ENCODE measurements at regions not wholly inside any gene's neighbourhood (a gene's known extent, or its start where the extent isn't known, plus 50 kb on each side); places are given as distances from the start of the nearest gene placed in this dataset.

DNA sequence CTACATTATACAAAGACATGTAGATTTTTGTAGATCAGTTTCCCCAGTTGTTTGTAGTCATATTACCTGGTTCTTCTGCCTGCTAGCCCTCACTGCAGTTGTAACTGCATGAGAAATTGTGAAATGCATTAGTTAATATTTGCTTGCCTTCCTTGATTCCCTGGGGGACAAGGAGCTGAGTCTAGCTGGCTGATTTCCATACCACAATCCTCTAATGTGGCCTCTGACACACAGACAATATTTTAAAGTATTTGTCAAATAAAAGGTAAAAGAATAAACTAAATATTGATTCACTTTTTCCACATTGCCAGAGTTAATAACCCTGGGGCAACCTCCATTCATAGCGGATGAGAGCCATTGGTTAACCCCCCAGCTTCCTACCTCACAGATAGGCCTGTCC is 128.8 kb upstream of the TMEM132C start:
- no peaks in the 10 kb centered on the region for H3K36me3 ChIP-seq (ENCODE audit: control insufficient read depth in 2 of 2, insufficient read depth in 2 of 2, low read length in 1 of 2)
- no peak overlapping the region for H3K9ac ChIP-seq (ENCODE audit: control insufficient read depth, insufficient read depth, low read length)
- H3K79me2 ChIP-seq (ENCODE audit: control insufficient read depth, insufficient read depth, low read length), result no peaks in the 10 kb centered on the region
- FAIRE-seq (no peak), DNase-seq (ENCODE audit: low read depth, low spot score) (no peak), ATAC-seq (no peak)
- 31% methylated on average over 1 of the region's 1 CpG for WGBS (ENCODE audit: insufficient coverage, insufficient replicate concordance, low lambda C conversion rate, missing lambda C conversion rate)
- ChIA-PET RAD21 (ENCODE audit: unreplicated experiment) (no interaction called here), SMC1A (ENCODE audit: uncharacterized antibody, unreplicated experiment) (interaction anchor here (0.9 kb wide), 1 partner anchor 11 kb away, joined by 3 read pairs; no protein-coding TSS in a partner anchor), CTCF (no interaction called here), POLR2A (no interaction called here)
- no peak overlapping the region for H3K4me2 ChIP-seq (ENCODE audit: control insufficient read depth, insufficient read depth)
- TF ChIP-seq TCF3 (IDR thresholded peaks at IDR 0.05; ENCODE audit: borderline replicate concordance, insufficient read depth, low read depth, low read length), result no peak
- TF ChIP-seq POU2F2 (IDR thresholded peaks at IDR 0.05; ENCODE audit: borderline replicate concordance, low read depth, low read length), result no peak
- no peak for TF ChIP-seq HCFC1 (IDR thresholded peaks at IDR 0.05; ENCODE audit: low read length)
- TF ChIP-seq ZNF217 (IDR thresholded peaks at IDR 0.05), result no peak
- TF ChIP-seq, protein P1, sequence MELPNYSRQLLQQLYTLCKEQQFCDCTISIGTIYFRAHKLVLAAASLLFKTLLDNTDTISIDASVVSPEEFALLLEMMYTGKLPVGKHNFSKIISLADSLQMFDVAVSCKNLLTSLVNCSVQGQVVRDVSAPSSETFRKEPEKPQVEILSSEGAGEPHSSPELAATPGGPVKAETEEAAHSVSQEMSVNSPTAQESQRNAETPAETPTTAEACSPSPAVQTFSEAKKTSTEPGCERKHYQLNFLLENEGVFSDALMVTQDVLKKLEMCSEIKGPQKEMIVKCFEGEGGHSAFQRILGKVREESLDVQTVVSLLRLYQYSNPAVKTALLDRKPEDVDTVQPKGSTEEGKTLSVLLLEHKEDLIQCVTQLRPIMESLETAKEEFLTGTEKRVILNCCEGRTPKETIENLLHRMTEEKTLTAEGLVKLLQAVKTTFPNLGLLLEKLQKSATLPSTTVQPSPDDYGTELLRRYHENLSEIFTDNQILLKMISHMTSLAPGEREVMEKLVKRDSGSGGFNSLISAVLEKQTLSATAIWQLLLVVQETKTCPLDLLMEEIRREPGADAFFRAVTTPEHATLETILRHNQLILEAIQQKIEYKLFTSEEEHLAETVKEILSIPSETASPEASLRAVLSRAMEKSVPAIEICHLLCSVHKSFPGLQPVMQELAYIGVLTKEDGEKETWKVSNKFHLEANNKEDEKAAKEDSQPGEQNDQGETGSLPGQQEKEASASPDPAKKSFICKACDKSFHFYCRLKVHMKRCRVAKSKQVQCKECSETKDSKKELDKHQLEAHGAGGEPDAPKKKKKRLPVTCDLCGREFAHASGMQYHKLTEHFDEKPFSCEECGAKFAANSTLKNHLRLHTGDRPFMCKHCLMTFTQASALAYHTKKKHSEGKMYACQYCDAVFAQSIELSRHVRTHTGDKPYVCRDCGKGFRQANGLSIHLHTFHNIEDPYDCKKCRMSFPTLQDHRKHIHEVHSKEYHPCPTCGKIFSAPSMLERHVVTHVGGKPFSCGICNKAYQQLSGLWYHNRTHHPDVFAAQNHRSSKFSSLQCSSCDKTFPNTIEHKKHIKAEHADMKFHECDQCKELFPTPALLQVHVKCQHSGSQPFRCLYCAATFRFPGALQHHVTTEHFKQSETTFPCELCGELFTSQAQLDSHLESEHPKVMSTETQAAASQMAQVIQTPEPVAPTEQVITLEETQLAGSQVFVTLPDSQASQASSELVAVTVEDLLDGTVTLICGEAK (IDR thresholded peaks at IDR 0.05; ENCODE audit: borderline replicate concordance), result no peak
- TF ChIP-seq PRDM15 (CRISPR knock-in tag; IDR thresholded peaks at IDR 0.05), result no peak
- TF ChIP-seq NR2C2 (IDR thresholded peaks at IDR 0.05; ENCODE audit: borderline replicate concordance, control insufficient read depth, insufficient read length, low read depth), result no peak
- no peak for TF ChIP-seq ATF3 (IDR thresholded peaks at IDR 0.05; ENCODE audit: borderline replicate concordance, extremely low read depth, low read depth, low read length)
- no peak for TF ChIP-seq PML (IDR thresholded peaks at IDR 0.05; ENCODE audit: low read length)
- no peak for TF ChIP-seq SMC3 (IDR thresholded peaks at IDR 0.05; ENCODE audit: borderline replicate concordance, low read length)
- TF ChIP-seq SRF (IDR thresholded peaks at IDR 0.05; ENCODE audit: low read depth in 2 of 2, low read length in 2 of 2), result no peak
- no peak for TF ChIP-seq ZBED1 (IDR thresholded peaks at IDR 0.05; ENCODE audit: borderline replicate concordance)
- TF ChIP-seq GABPA (IDR thresholded peaks at IDR 0.05; ENCODE audit: low read depth), result no peak
- no peak overlapping the region for H2AFZ ChIP-seq (ENCODE audit: control insufficient read depth, low read depth, low read length)
- H3K9me3 ChIP-seq (replicated peaks; ENCODE audit: control insufficient read depth, insufficient read depth, low read length), result no peaks in the 10 kb centered on the region
- in situ Hi-C loops (cut with MboI), result no loop called here
- BruUV-seq (replicated peaks), result no TSS peak
- H3K27me3 ChIP-seq (replicated peaks in 1 of 2; ENCODE audit: control insufficient read depth in 2 of 2, insufficient read depth in 2 of 2, low read length in 1 of 2), result no peaks in the 10 kb centered on the region
- intact Hi-C loops (cut with micrococcal nuclease; ENCODE audit: unreplicated experiment), result no loop called here
- no peaks in the 10 kb centered on the region for H3K4me1 ChIP-seq (ENCODE audit: control insufficient read depth, insufficient read depth, low read length)
- no peaks in the 10 kb centered on the region for H4K20me1 ChIP-seq (ENCODE audit: control insufficient read depth, insufficient read depth)
- H3K4me3 ChIP-seq, result no peak overlapping the region
- no peak overlapping the region for H3K27ac ChIP-seq (ENCODE audit: control insufficient read depth, insufficient read depth)
